Activated CD4-positive, alpha-beta memory T cell treated with anti-CD3 and anti-CD28 coated beads for 36 hours (primary cell): ENCODE measurements at regions not wholly inside any gene's neighbourhood (a gene's known extent, or its start where the extent isn't known, plus 50 kb on each side); places are given as distances from the start of the nearest gene placed in this dataset.

Source experiments
- CTCF ChIA-PET: fragments of 350-600 bp; sonication (Branson Sonifier 250); formaldehyde crosslinking; loops from one replicate; lab custom pipeline; 2021; ENCODE audit warnings: antibody characterized with exemption, inconsistent platforms; lab: Charles Lee
- POLR2A ChIA-PET: fragments of 350-600 bp; sonication (Branson Sonifier 250); formaldehyde crosslinking; loops from one replicate; lab custom pipeline; 2021; ENCODE audit warnings: antibody characterized with exemption; lab: Charles Lee
- DNase-seq: peaks from one replicate; pipeline ENCODE4 v3.0.0-alpha.2; 2020
- H3K27ac Mint-ChIP-seq: one replicate; pipeline ENCODE4 v1.8.0; 2021; ENCODE audit warnings: mixed read lengths
- H3K27me3 Mint-ChIP-seq: one replicate; pipeline ENCODE4 v1.8.0; 2021; ENCODE audit warnings: mixed read lengths
- H3K36me3 Mint-ChIP-seq: one replicate; pipeline ENCODE4 v1.8.0; 2021; ENCODE audit warnings: mixed read lengths
- H3K4me1 Mint-ChIP-seq: one replicate; pipeline ENCODE4 v1.8.0; 2021; ENCODE audit warnings: low read depth, mixed read lengths
- H3K4me3 Mint-ChIP-seq: one replicate; pipeline ENCODE4 v1.8.0; 2021; ENCODE audit warnings: mild to moderate bottlenecking, mixed read lengths
- H3K9me3 Mint-ChIP-seq: one replicate; pipeline ENCODE4 v1.8.0; 2021; ENCODE audit warnings: mixed read lengths
- intact Hi-C: fragments of 100-400 bp; cut with micrococcal nuclease; formaldehyde crosslinking; loops from one replicate; pipeline ENCODE4 v1.15.1; 2023

DNA sequence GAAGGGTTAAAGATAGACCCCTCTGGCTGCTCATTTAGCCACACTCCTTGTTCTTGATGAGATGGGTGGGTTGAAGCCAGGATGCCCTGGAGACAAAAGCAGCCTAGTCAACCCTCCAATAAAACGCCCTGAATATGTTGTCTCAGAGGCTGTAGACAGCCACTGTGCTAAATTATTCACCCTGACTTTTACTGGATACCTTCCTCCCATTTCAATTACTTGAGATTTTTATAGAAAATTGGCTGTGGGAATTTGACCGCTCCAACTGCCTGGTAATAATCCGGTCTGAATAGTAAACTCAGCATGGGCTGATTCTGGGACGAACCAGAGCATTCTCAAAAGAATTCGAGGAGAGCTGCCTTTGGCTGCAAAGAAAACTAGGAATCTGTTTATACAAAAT lies 104.2 kb downstream of the SNX18 start:
- Mint-ChIP-seq H3K27ac (no peak overlapping the region), H3K4me3 (no peak overlapping the region), H3K9me3 (no peaks in the 10 kb centered on the region), H3K36me3 (no peaks in the 10 kb centered on the region), H3K27me3 (no peaks in the 10 kb centered on the region), H3K4me1 (no peaks in the 10 kb centered on the region)
- ChIA-PET CTCF (no interaction called here), POLR2A (no interaction called here)
- no peak for DNase-seq
- intact Hi-C loops, result no loop called here

DNA sequence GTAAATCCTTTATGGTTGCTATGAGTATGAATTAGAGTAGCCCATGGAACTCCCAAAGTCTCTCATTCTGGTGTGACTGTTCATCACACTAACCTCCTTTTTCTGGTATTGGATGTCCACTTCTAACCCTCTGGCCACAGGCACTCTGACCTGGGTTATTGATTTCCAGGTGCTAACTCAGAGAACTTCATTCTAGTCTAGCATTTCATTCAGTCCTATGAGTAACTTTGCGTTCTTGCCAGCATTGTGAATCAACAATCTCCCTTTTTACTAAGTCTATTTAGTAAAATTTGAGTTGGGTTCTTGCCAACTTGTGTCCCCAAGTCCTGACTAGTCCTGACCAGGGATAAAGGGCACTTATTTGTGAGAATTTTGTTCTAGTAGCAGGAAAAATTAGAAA lies 103.5 kb downstream of the SNX18 start:
- Mint-ChIP-seq H3K36me3 (no peaks in the 10 kb centered on the region), H3K27me3 (no peaks in the 10 kb centered on the region), H3K4me3 (no peak overlapping the region), H3K4me1 (no peaks in the 10 kb centered on the region), H3K27ac (no peak overlapping the region), H3K9me3 (no peaks in the 10 kb centered on the region)
- ChIA-PET POLR2A (no interaction called here), CTCF (no interaction called here)
- DNase-seq, result no peak
- intact Hi-C loops, result no loop called here

DNA sequence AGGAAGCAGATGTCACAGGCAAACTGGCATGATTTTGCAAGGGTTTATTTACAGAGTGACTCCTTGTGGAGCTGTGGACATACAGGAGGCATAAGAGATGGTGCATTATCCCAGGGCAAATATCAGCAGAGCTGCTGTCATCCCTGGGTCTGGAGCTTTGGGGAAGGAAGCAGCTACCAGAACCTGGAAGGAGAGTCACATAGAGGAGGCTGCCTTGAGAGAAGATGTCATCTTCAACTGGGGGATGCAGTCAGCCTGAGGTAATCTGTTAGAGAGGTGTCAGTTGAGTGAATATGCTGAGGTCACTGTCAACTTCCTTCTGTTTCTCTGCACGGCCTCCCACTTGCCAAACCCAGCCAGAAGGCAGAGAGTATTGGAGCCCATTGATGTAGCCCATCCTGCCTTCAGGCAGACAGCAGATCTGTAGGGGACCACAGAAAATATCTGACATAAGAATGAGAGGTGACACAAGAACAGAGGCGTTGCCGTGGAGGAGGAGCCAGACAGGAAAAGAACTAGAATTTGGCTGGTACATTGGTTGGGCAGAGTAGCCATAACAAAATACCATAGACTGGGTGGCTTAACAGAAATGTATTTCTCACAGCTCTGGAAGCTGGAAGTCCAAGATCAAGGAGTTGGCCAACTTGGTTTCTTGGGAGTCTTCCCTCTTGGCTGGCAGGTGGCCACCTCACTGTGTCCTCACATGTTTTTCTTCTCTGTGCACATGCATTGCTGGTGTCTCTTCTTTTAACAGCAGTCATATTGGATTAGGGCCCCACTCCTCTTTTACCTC lies 102.8 kb downstream of the SNX18 start:
- no peaks in the 10 kb centered on the region for H3K9me3 Mint-ChIP-seq
- H3K27me3 Mint-ChIP-seq, result no peaks in the 10 kb centered on the region
- H3K27ac Mint-ChIP-seq, result no peak overlapping the region
- no peaks in the 10 kb centered on the region for H3K4me1 Mint-ChIP-seq
- H3K4me3 Mint-ChIP-seq, result no peak overlapping the region
- no peaks in the 10 kb centered on the region for H3K36me3 Mint-ChIP-seq
- ChIA-PET POLR2A (no interaction called here), CTCF (interaction anchor here (1.0 kb wide), 2 partner anchors 10 to 20 kb away, joined by 3 read pairs; no protein-coding TSS in a partner anchor)
- intact Hi-C loops, result no loop called here
- DNase-seq, result no peak

DNA sequence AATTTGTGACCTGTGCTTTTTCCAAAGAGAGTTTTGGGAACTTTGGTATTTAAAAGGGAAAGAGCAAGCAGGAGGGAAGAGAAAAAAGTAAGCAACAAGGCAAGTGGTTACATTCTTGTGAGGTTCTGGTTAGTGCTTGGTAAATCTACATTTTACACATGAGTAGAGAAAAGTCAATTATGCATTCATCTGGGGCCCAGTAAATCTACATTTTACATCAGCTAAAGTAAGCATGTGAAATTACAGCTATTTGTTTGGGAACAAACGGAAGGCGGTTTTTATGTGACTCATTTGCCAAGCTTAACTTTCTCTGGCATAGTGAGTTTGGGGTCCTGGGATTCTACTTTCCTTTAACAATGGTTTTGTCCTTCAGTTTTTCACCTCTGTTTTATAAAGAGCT lies 102.2 kb downstream of the SNX18 start:
- POLR2A ChIA-PET, result no interaction called here
- CTCF ChIA-PET, result interaction anchor here (1.0 kb wide), 2 partner anchors 10 to 21 kb away, joined by 3 read pairs; no protein-coding TSS in a partner anchor
- Mint-ChIP-seq H3K27ac (no peak overlapping the region), H3K36me3 (no peaks in the 10 kb centered on the region), H3K4me1 (no peaks in the 10 kb centered on the region), H3K9me3 (no peaks in the 10 kb centered on the region), H3K27me3 (no peaks in the 10 kb centered on the region), H3K4me3 (no peak overlapping the region)
- no peak for DNase-seq
- intact Hi-C loops, result no loop called here

DNA sequence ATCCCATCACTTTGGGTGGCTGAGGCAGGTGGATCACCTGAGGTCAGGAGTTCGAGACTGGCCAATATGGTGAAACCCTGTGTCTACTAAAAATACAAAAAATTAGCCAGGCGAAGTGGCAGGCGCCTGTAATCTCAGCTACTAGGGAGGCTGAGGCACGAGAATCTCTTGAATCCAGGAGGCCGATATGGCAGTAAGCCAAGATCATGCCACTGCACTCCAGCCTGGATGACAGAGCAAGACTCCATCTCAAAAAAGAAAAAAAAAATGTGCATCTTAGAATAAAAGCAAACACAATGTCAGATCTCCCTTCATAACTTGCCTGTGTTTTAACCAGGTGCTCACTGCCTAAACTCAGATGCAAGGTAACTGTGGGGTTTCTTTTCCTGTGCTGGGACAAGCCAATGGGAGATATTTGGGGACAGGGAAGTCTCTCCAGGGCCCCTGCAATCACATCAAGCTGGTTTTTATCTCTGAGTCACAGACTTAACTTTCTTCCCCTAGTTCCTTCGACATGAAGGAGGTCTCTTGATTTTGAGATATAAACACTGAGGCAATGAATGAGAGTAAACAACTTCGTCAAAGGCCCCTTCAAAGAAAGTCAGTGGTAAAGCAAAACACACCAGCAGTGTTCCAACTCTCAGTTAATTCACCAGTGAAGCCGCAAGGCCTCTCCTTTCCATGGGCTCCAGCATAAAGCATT lies 99.1 kb downstream of the SNX18 start:
- H3K27me3 Mint-ChIP-seq, result no peaks in the 10 kb centered on the region
- CTCF ChIA-PET, result no interaction called here
- no peak overlapping the region for H3K4me3 Mint-ChIP-seq

DNA sequence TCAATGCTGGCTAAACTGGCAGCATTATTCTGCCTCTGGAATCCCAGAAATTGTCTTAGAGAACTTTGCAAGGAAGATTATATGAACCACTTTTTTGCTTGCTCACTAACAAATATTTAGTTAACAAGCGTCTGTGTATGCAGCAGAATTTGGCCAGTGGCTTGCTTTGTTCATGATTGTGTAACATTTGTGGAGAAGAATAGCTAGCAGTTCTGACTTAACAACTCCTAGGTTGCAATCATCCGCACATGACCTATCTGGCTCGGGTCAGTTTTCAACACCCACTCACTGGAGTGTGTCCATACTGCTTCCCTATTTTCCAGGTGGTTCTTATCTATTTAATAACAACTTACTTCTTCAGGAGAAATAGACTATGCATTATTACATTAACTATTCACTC lies 98.5 kb downstream of the SNX18 start:
- ChIA-PET CTCF (no interaction called here), POLR2A (no interaction called here)
- no peaks in the 10 kb centered on the region for H3K36me3 Mint-ChIP-seq
- H3K9me3 Mint-ChIP-seq, result no peaks in the 10 kb centered on the region
- H3K27me3 Mint-ChIP-seq, result no peaks in the 10 kb centered on the region
- no peak overlapping the region for H3K27ac Mint-ChIP-seq
- no peak overlapping the region for H3K4me3 Mint-ChIP-seq
- intact Hi-C loops, result no loop called here
- peaks cover 6% of the 10 kb centered on the region for H3K4me1 Mint-ChIP-seq
- no peak for DNase-seq

More for the DNA sequence above, 99.1 kb downstream of the SNX18 start:
- H3K4me1 Mint-ChIP-seq, result no peaks in the 10 kb centered on the region
- POLR2A ChIA-PET, result no interaction called here
- H3K9me3 Mint-ChIP-seq, result no peaks in the 10 kb centered on the region
- intact Hi-C loops, result no loop called here
- DNase-seq, result no peak
- H3K36me3 Mint-ChIP-seq, result no peaks in the 10 kb centered on the region
- H3K27ac Mint-ChIP-seq, result no peak overlapping the region

DNA sequence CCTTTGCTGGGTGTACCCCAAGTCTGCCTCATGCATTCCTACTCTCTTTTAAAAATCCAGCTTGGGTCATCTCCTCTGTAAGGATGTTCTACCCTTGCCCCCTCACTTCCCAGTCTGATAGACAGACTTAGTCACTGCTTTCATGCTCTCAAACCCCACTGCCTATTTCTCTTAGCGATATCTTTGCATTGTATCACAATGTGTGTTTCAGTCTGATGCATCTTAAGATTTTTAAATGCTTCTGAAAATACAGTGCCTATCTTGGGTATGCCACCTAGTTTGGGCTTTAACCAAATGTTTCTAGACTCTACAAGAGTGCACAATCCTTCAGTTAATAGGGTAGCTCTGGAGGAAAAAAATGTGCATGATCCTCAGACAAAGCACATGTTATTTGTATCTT lies 97.8 kb downstream of the SNX18 start:
- H3K9me3 Mint-ChIP-seq, result peaks cover 2% of the 10 kb centered on the region
- H3K36me3 Mint-ChIP-seq, result no peaks in the 10 kb centered on the region
- intact Hi-C loops, result no loop called here
- peaks cover 12% of the 10 kb centered on the region for H3K4me1 Mint-ChIP-seq
- no peak for DNase-seq
- ChIA-PET POLR2A (no interaction called here), CTCF (no interaction called here)
- H3K27ac Mint-ChIP-seq, result no peak overlapping the region
- no peaks in the 10 kb centered on the region for H3K27me3 Mint-ChIP-seq
- no peak overlapping the region for H3K4me3 Mint-ChIP-seq

DNA sequence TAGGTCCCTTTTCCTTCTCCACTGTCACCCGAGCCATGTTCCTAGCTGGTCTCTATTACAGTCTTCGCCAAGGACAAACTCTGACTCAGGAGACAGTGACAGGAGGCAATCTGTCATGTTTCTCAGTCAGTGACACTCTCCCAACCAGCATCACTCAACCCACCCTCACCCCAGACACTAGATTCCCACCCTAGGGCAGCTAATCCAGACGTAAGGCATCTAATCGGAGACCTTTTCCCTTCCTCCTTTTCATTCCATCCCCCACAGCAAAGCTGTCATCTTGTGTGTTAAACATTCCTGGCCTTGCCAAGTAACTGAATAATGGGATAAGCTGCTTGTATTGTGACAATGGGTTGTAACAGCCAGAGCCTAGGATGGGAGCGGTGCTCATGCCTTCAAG lies 95.2 kb downstream of the SNX18 start:
- peaks cover 21% of the 10 kb centered on the region for H3K4me1 Mint-ChIP-seq
- intact Hi-C loops, result no loop called here
- H3K4me3 Mint-ChIP-seq, result no peak overlapping the region
- CTCF ChIA-PET, result no interaction called here
- peaks cover 10% of the 10 kb centered on the region for H3K9me3 Mint-ChIP-seq
- POLR2A ChIA-PET, result no interaction called here
- peaks cover 5% of the 10 kb centered on the region for H3K36me3 Mint-ChIP-seq
- DNase-seq, result no peak
- no peaks in the 10 kb centered on the region for H3K27me3 Mint-ChIP-seq
- H3K27ac Mint-ChIP-seq, result no peak overlapping the region

DNA sequence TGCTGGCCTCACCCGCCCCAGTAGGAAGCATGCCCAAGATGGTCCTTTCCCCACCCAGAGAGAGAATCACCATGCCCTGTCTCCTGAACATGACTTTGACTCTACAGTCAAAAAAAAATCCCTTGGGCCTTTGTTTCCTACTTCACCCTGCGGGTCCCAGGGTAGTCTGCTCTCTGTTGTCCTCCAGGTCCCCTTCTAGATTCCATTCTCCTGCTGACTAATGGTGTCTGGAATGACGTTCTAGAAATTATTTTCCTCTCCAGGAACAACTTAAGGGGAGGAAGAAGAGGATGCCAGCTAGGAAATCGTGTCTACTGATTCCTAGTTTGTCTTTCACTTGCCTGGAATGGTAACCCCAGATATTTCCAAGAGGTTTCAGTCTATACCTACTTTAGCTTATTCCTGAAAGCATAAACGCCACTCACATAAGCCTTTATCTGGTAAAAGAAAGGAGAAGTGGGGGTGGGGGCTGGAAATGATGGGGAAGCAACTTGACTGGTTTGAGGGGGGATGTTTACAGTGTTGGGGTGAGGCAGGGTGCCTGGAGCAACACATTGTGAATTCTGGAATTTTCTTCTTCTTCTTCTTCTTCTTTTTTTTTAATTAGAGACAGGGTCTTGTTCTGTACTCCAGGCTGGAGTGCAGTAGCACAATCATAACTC lies 93.9 kb downstream of the SNX18 start:
- Mint-ChIP-seq H3K4me1 (peaks cover 21% of the 10 kb centered on the region), H3K27ac (no peak overlapping the region), H3K36me3 (peaks cover 5% of the 10 kb centered on the region), H3K4me3 (no peak overlapping the region), H3K27me3 (no peaks in the 10 kb centered on the region), H3K9me3 (peaks cover 10% of the 10 kb centered on the region)
- intact Hi-C loops, result no loop called here
- POLR2A ChIA-PET, result interaction anchor here (1.5 kb wide), 1 partner anchor 183 kb away, joined by 5 read pairs; no protein-coding TSS in a partner anchor
- CTCF ChIA-PET, result interaction anchor here (1.3 kb wide), 1 partner anchor 33 kb away, joined by 3 read pairs; no protein-coding TSS in a partner anchor
- DNase-seq, result no peak

DNA sequence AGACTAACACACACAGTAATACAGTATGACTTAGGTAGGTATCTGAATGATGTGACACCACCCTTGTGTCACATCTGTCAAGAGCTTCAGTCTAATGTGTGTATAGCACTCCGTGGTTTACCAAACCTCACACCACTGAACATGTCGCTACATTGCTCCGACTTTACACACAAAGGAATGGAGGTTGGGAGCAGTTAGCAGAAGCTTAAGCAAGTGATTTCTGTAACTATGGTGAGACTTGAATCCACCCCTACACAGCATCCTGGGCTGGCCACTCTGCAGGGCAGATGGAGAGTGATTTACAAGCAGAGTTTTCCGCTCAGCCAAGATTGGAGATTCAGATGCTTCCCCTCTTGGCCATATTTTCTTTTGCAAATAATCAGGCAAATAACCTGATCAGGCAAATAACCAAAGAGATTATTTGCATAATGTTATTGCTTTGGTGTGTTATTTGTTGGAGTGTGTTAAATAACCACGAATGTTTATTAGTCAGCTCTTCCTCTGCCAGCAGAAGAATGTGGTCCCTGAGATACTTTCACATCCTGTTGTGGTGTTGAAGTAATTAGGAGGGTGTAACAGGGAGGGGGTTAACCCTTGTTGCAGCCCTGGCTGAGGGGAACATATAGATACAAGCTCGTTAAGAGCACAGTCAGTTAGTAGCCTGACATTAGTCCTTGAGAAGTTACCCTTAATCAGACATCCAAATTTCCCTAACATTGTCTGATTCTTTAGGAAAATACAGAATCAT lies 92.8 kb downstream of the SNX18 start:
- CTCF ChIA-PET, result interaction anchor here (1.0 to 1.4 kb wide), 3 partner anchors 9 to 36 kb away, joined by 3 to 4 read pairs (median 3); no protein-coding TSS in a partner anchor
- POLR2A ChIA-PET, result interaction anchor here (1.5 kb wide), 1 partner anchor 184 kb away, joined by 5 read pairs; no protein-coding TSS in a partner anchor
- DNase-seq, result peak; percentile 32
- peak overlapping the region; percentile 29 for H3K27ac Mint-ChIP-seq
- H3K27me3 Mint-ChIP-seq, result no peaks in the 10 kb centered on the region
- peaks cover 21% of the 10 kb centered on the region for H3K4me1 Mint-ChIP-seq
- no peak overlapping the region for H3K4me3 Mint-ChIP-seq
- peaks cover 5% of the 10 kb centered on the region for H3K36me3 Mint-ChIP-seq
- intact Hi-C loops, result loop anchor here (1.0 kb wide), 3 partner anchors 36 to 184 kb away; no protein-coding TSS in a partner anchor
- H3K9me3 Mint-ChIP-seq, result peaks cover 10% of the 10 kb centered on the region

DNA sequence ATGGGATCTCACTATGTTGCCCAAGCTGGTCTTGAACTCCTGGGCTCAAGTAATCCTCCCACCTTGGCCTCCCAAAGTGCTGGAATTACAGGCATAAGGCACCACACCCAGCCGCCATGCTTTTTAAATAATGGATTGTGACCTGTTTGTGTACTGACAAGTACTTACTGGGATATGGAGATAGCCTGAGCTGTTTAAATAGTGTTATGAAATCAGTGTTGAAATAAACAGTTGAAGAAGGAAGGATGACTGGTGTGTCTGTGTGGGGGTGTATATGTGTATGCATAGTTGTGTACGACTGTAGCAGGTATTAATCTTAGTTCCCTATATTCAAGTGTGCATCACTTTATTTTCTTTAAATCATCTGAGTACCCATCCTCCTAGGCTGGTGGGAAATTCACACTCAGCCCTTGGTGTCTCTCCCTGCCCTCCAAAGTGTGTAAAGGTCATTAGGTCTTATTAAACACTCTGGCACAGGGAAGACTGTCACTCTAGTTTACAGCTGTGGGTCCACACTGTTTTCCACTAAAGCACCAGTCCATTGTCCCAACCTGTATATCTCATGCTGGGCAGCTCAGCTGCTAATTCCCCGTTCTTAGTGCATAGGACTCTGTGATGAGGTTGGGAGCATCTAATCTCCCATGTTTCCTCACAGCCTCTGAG lies 91.0 kb downstream of the SNX18 start:
- CTCF ChIA-PET, result no interaction called here
- H3K36me3 Mint-ChIP-seq, result peaks cover 5% of the 10 kb centered on the region
- POLR2A ChIA-PET, result no interaction called here
- DNase-seq, result no peak
- intact Hi-C loops, result no loop called here
- H3K9me3 Mint-ChIP-seq, result peaks cover 10% of the 10 kb centered on the region
- H3K27ac Mint-ChIP-seq, result no peak overlapping the region
- no peak overlapping the region for H3K4me3 Mint-ChIP-seq
- H3K4me1 Mint-ChIP-seq, result peaks cover 21% of the 10 kb centered on the region
- no peaks in the 10 kb centered on the region for H3K27me3 Mint-ChIP-seq
